ENCODE measurements at regions not wholly inside any gene's neighbourhood (a gene's known extent, or its start where the extent isn't known, plus 50 kb on each side); places are given as distances from the start of the nearest gene placed in this dataset.

- no peak for TF ChIP-seq RAD21 (IDR thresholded peaks at IDR 0.05; ENCODE audit: low read depth)
- TF ChIP-seq YY1 (IDR thresholded peaks at IDR 0.05; ENCODE audit: low read depth), result no peak
- TF ChIP-seq MAX (IDR thresholded peaks at IDR 0.05), result no peak
- TF ChIP-seq EP300 (IDR thresholded peaks at IDR 0.05; ENCODE audit: borderline replicate concordance), result no peak
- TF ChIP-seq, protein P1, sequence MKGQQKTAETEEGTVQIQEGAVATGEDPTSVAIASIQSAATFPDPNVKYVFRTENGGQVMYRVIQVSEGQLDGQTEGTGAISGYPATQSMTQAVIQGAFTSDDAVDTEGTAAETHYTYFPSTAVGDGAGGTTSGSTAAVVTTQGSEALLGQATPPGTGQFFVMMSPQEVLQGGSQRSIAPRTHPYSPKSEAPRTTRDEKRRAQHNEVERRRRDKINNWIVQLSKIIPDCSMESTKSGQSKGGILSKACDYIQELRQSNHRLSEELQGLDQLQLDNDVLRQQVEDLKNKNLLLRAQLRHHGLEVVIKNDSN (IDR thresholded peaks at IDR 0.05), result no peak
- no peak for TF ChIP-seq REST (IDR thresholded peaks at IDR 0.05; ENCODE audit: low read depth)
- TF ChIP-seq CREB1 (IDR thresholded peaks at IDR 0.05; ENCODE audit: low read depth), result no peak
- TF ChIP-seq TAF1 (IDR thresholded peaks at IDR 0.05; ENCODE audit: low read depth), result no peak
- TF ChIP-seq FOXM1 (IDR thresholded peaks at IDR 0.05; ENCODE audit: borderline replicate concordance, low read depth), result no peak
Measured at GRCh38 chr17:22512057-22512456, 819.7 kb downstream of the KCNJ18 start.

Measured in Ishikawa (cell line).